GM18520 (cell line): ENCODE measurements at regions not wholly inside any gene's neighbourhood (a gene's known extent, or its start where the extent isn't known, plus 50 kb on each side); places are given as distances from the start of the nearest gene placed in this dataset.
"Not testable (repeated sequence)": the region's sequence is repeated elsewhere in the genome, so short reads cannot be mapped to it uniquely, and the experiment has no call there.

Source experiments
- ATAC-seq: cut with Tn5 transposase; IDR thresholded peaks from one replicate; pipeline ENCODE4 v1.9.1; 2021; ENCODE audit not compliant: unreplicated experiment

- ATAC-seq, result no peak
Measured at GRCh38 chr20:50356525-50356885, 153.7 kb upstream of the PTPN1 start.

- ATAC-seq, result no peak
Measured at GRCh38 chr20:50356962-50357782, 153.0 kb upstream of the PTPN1 start.

- ATAC-seq, result no peak
Measured at GRCh38 chr20:50357783-50358161, 152.4 kb upstream of the PTPN1 start.

GRCh38 chr20:50358166-50358565 lies 152.0 kb upstream of the PTPN1 start:
- no peak for ATAC-seq

GRCh38 chr20:50358971-50359370 lies 151.2 kb upstream of the PTPN1 start:
- ATAC-seq, result no peak

GRCh38 chr20:50359607-50360217 lies 150.5 kb upstream of the PTPN1 start:
- ATAC-seq, result no peak

- ATAC-seq, result no peak
Measured at GRCh38 chr20:50360218-50360672, 149.9 kb upstream of the PTPN1 start.

- ATAC-seq, result no peak
Measured at GRCh38 chr20:50360921-50361320, 149.3 kb upstream of the PTPN1 start.

GRCh38 chr20:50362177-50362576 lies 148.0 kb upstream of the PTPN1 start:
- not testable (repeated sequence) for ATAC-seq

- ATAC-seq, result no peak
Measured at GRCh38 chr20:50363027-50363426, 147.2 kb upstream of the PTPN1 start.

- ATAC-seq, result no peak
Measured at GRCh38 chr20:50363479-50363878, 146.7 kb upstream of the PTPN1 start.

- ATAC-seq, result no peak
Measured at GRCh38 chr20:50364542-50364941, 145.6 kb upstream of the PTPN1 start.

- ATAC-seq, result no peak
Measured at GRCh38 chr20:50366270-50367103, 143.7 kb upstream of the PTPN1 start.

- ATAC-seq, result no peak
Measured at GRCh38 chr20:50367104-50367674, 143.0 kb upstream of the PTPN1 start.

GRCh38 chr20:50367739-50368375 lies 142.3 kb upstream of the PTPN1 start:
- ATAC-seq, result no peak

- ATAC-seq, result no peak
Measured at GRCh38 chr20:50368386-50368785, 141.8 kb upstream of the PTPN1 start.

- ATAC-seq, result no peak
Measured at GRCh38 chr20:50368813-50369224, 141.4 kb upstream of the PTPN1 start.

- no peak for ATAC-seq
Measured at GRCh38 chr20:50369225-50370035, 140.8 kb upstream of the PTPN1 start.

- ATAC-seq, result no peak
Measured at GRCh38 chr20:50370036-50370566, 140.1 kb upstream of the PTPN1 start.
